NB4 (cell line): ENCODE measurements at regions not wholly inside any gene's neighbourhood (a gene's known extent, or its start where the extent isn't known, plus 50 kb on each side); places are given as distances from the start of the nearest gene placed in this dataset.

ENCODE experiments used
- DNase-seq: peaks from one replicate; pipeline ENCODE4 v3.0.0; 2010; ENCODE audit warnings: low read depth
- H3K4me3 ChIP-seq: one replicate; pipeline ENCODE4 v1.5.1; 2011; ENCODE audit warnings: mild to moderate bottlenecking, low read depth, low read length, moderate library complexity
- CTCF ChIP-seq: IDR thresholded peaks from one replicate; pipeline ENCODE4 v1.5.1; 2012; ENCODE audit warnings: low read depth, low read length
- MAX ChIP-seq: IDR thresholded peaks from 2 replicates; pipeline ENCODE4 v1.6.1; 2011; ENCODE audit warnings: low read depth, low read length
- MYC ChIP-seq: IDR thresholded peaks from 2 replicates; pipeline ENCODE4 v1.6.1; 2011; ENCODE audit warnings: low read depth, low read length
- POLR2A ChIP-seq: IDR thresholded peaks from 2 replicates; pipeline ENCODE4 v1.6.1; 2011; ENCODE audit warnings: mild to moderate bottlenecking; ENCODE audit not compliant: insufficient read length; ENCODE audit errors: extremely low read depth

- H3K4me3 ChIP-seq = no peak overlapping the region
- no peak for TF ChIP-seq MYC
- TF ChIP-seq CTCF = peak; percentile 53
- peak; percentile 24 for DNase-seq
These were observed 147.4 kb upstream of the EGLN3 start for GRCh38 chr14:34098045-34098984.

GRCh38 chr14:34097644-34098043 is 146.8 kb upstream of the EGLN3 start:
- no peak for DNase-seq
- TF ChIP-seq POLR2A (no peak), CTCF (no peak), MAX (no peak), MYC (no peak)
- H3K4me3 ChIP-seq = no peak overlapping the region

- H3K4me3 ChIP-seq = no peak overlapping the region
These were observed 143.5 kb upstream of the EGLN3 start for GRCh38 chr14:34094384-34094783.

GRCh38 chr14:34093883-34094282 is 143.0 kb upstream of the EGLN3 start:
- TF ChIP-seq MAX (no peak), MYC (no peak), CTCF (no peak), POLR2A (no peak)
- no peak for DNase-seq
- no peak overlapping the region for H3K4me3 ChIP-seq

More at GRCh38 chr14:34094384-34094783, 143.5 kb upstream of the EGLN3 start:
- TF ChIP-seq MYC (no peak), POLR2A (no peak), CTCF (no peak), MAX (no peak)
- DNase-seq = no peak

GRCh38 chr14:34090451-34090850 is 139.6 kb upstream of the EGLN3 start:
- TF ChIP-seq CTCF = no peak
- no peak for TF ChIP-seq MAX
- no peak for TF ChIP-seq MYC
- TF ChIP-seq POLR2A = no peak
- H3K4me3 ChIP-seq = no peak overlapping the region
- no peak for DNase-seq

- no peak overlapping the region for H3K4me3 ChIP-seq
- TF ChIP-seq POLR2A (no peak), MAX (no peak), CTCF (no peak), MYC (no peak)
- no peak for DNase-seq
These were observed 138.0 kb upstream of the EGLN3 start for GRCh38 chr14:34088914-34089313.
